ENCODE measurements at regions not wholly inside any gene's neighbourhood (a gene's known extent, or its start where the extent isn't known, plus 50 kb on each side); places are given as distances from the start of the nearest gene placed in this dataset.

- no peak overlapping the region for H3K4me3 ChIP-seq (ENCODE audit: low read depth, low read length)
- TF ChIP-seq, protein P1, sequence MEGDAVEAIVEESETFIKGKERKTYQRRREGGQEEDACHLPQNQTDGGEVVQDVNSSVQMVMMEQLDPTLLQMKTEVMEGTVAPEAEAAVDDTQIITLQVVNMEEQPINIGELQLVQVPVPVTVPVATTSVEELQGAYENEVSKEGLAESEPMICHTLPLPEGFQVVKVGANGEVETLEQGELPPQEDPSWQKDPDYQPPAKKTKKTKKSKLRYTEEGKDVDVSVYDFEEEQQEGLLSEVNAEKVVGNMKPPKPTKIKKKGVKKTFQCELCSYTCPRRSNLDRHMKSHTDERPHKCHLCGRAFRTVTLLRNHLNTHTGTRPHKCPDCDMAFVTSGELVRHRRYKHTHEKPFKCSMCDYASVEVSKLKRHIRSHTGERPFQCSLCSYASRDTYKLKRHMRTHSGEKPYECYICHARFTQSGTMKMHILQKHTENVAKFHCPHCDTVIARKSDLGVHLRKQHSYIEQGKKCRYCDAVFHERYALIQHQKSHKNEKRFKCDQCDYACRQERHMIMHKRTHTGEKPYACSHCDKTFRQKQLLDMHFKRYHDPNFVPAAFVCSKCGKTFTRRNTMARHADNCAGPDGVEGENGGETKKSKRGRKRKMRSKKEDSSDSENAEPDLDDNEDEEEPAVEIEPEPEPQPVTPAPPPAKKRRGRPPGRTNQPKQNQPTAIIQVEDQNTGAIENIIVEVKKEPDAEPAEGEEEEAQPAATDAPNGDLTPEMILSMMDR (IDR thresholded peaks at IDR 0.05; ENCODE audit: borderline replicate concordance, insufficient read depth, low read depth, low read length), result no peak
Observed at GRCh38 chr11:91776655-91777054, 448.0 kb upstream of the FAT3 start.

- no peak overlapping the region for H3K4me3 ChIP-seq (ENCODE audit: low read depth, low read length)
- TF ChIP-seq, protein P1 (IDR thresholded peaks at IDR 0.05; ENCODE audit: borderline replicate concordance, insufficient read depth, low read depth, low read length), result no peak
Observed at GRCh38 chr11:91773090-91773489, 451.5 kb upstream of the FAT3 start.

GRCh38 chr11:91771961-91772360 lies 452.7 kb upstream of the FAT3 start:
- TF ChIP-seq, protein P1 (IDR thresholded peaks at IDR 0.05; ENCODE audit: borderline replicate concordance, insufficient read depth, low read depth, low read length), result no peak
- no peak overlapping the region for H3K4me3 ChIP-seq (ENCODE audit: low read depth, low read length)

- TF ChIP-seq, protein P1 (IDR thresholded peaks at IDR 0.05; ENCODE audit: borderline replicate concordance, insufficient read depth, low read depth, low read length), result no peak
- H3K4me3 ChIP-seq (ENCODE audit: low read depth, low read length), result no peak overlapping the region
Observed at GRCh38 chr11:91768783-91769182, 455.8 kb upstream of the FAT3 start.

DNA sequence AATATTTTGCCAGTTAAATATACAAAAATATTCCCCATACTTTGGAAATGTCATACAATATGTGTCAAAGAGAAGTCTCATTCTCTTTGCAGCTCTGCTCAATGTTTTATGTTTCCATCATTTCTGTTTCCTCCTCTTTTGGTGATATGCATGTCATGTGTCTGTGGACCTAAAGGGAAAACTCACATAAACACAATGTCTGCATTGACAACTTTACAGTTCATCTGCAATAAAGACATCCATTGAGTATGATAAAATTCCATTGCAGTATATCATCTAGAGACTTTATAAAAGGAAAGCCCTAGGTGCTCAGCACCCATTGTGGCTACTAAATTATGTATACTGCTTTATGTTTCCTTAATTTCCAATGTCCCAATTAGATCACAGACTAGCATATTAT lies 461.3 kb upstream of the FAT3 start:
- TF ChIP-seq, protein P1 (IDR thresholded peaks at IDR 0.05; ENCODE audit: borderline replicate concordance, insufficient read depth, low read depth, low read length), result no peak

GRCh38 chr11:91761406-91762025 lies 463.1 kb upstream of the FAT3 start:
- no peak overlapping the region for H3K4me3 ChIP-seq (ENCODE audit: low read depth, low read length)
- TF ChIP-seq, protein P1 (IDR thresholded peaks at IDR 0.05; ENCODE audit: borderline replicate concordance, insufficient read depth, low read depth, low read length), result no peak

More for the DNA sequence above, 461.3 kb upstream of the FAT3 start:
- H3K4me3 ChIP-seq (ENCODE audit: low read depth, low read length), result no peak overlapping the region

GRCh38 chr11:91756829-91757480 lies 467.7 kb upstream of the FAT3 start:
- no peak overlapping the region for H3K4me3 ChIP-seq (ENCODE audit: low read depth, low read length)
- TF ChIP-seq, protein P1 (IDR thresholded peaks at IDR 0.05; ENCODE audit: borderline replicate concordance, insufficient read depth, low read depth, low read length), result no peak
